SK-N-SH (cell line): ENCODE measurements at regions not wholly inside any gene's neighbourhood (a gene's known extent, or its start where the extent isn't known, plus 50 kb on each side); places are given as distances from the start of the nearest gene placed in this dataset.

Experiments used
- CTCF ChIA-PET: fragments of 300-600, 350-600 bp; formaldehyde crosslinking; extraction: SDS; loops from one replicate; lab custom pipeline; 2021; lab: Yijun Ruan, JAX
- POLR2A ChIA-PET: fragments of 350-600 bp; sonication (Branson Sonifier 250); formaldehyde crosslinking; extraction: SDS; loops from one replicate; lab custom pipeline; 2020; ENCODE audit warnings: antibody characterized with exemption, inconsistent platforms; lab: Yijun Ruan, JAX
- DNase-seq: peaks from one replicate; pipeline ENCODE4 v3.0.0; 2012
- H2AFZ ChIP-seq: fragments of 200-600 bp; sonication (generic); 2 replicates; pipeline ENCODE4 v1.8.1; 2016; ENCODE audit warnings: antibody characterized with exemption, mild to moderate bottlenecking, low read depth
- H3F3A ChIP-seq: fragments of 200-600 bp; sonication (generic); replicated peaks from 2 replicates; pipeline ENCODE3; 2016; ENCODE audit warnings: antibody characterized with exemption, mild to moderate bottlenecking; ENCODE audit not compliant: insufficient read depth
- H3K27ac ChIP-seq, 2 experiments: fragments of 200-500 bp in 1 of 2; fragments of 200-600 bp in 1 of 2; sonication (Bioruptor generic) in 1 of 2; sonication (generic), shearing (Covaris generic) in 1 of 2; 2 replicates each; pipeline versions ENCODE4 v1.5.1 to v1.6.1; 2014 to 2016; ENCODE audit warnings: low read depth in 2 of 2, inconsistent platforms in 1 of 2, low read length in 1 of 2, mild to moderate bottlenecking in 1 of 2, mixed read lengths in 1 of 2
- H3K27me3 ChIP-seq: fragments of 200-600 bp; sonication (generic), shearing (Covaris generic); 2 replicates; pipeline ENCODE4 v1.6.1; 2016; ENCODE audit warnings: mixed run types; ENCODE audit not compliant: insufficient read depth
- H3K36me3 ChIP-seq, 2 experiments: fragments of 200-500 bp in 1 of 2; fragments of 200-600 bp in 1 of 2; sonication (Bioruptor generic) in 1 of 2; sonication (generic) in 1 of 2; replicated peaks in 1 of 2; 2 replicates each; pipeline versions ENCODE3 to v1.5.1; 2014 to 2016; ENCODE audit warnings: low read length in 1 of 2, mild to moderate bottlenecking in 1 of 2; ENCODE audit not compliant: insufficient read depth in 2 of 2, control insufficient read depth in 1 of 2
- H3K4me1 ChIP-seq, 2 experiments: fragments of 200-500 bp in 1 of 2; fragments of 200-600 bp in 1 of 2; sonication (Bioruptor generic) in 1 of 2; sonication (generic), shearing (Covaris generic) in 1 of 2; 2 replicates each; pipeline versions ENCODE4 v1.5.1 to v1.6.1; 2014 to 2016; ENCODE audit warnings: low read depth in 1 of 2, low read length in 1 of 2, mixed run types in 1 of 2; ENCODE audit not compliant: insufficient read depth in 2 of 2, control insufficient read depth in 1 of 2
- H3K4me2 ChIP-seq: fragments of 200-600 bp; sonication (generic), shearing (Covaris generic); 2 replicates; pipeline ENCODE4 v1.6.1; 2017; ENCODE audit warnings: mixed run types
- H3K4me3 ChIP-seq, 2 experiments: fragments of 200-500 bp in 1 of 2; fragments of 200-600 bp in 1 of 2; sonication (Bioruptor generic) in 1 of 2; sonication (generic), shearing (Covaris generic) in 1 of 2; 2 replicates each; pipeline versions ENCODE4 v1.5.1 to v1.8.1; 2014 to 2016; ENCODE audit warnings: low read depth in 2 of 2, inconsistent platforms in 1 of 2, low read length in 1 of 2, mild to moderate bottlenecking in 1 of 2, mixed read lengths in 1 of 2, moderate library complexity in 1 of 2
- H3K79me2 ChIP-seq: fragments of 200-600 bp; sonication (generic); 2 replicates; pipeline ENCODE4 v1.8.1; 2017; ENCODE audit warnings: mild to moderate bottlenecking; ENCODE audit not compliant: insufficient read depth
- H3K9ac ChIP-seq: fragments of 200-600 bp; sonication (generic); 2 replicates; pipeline ENCODE4 v1.6.1; 2017; ENCODE audit warnings: mixed run types
- H3K9me2 ChIP-seq: fragments of 200-600 bp; sonication (generic); 2 replicates; pipeline ENCODE4 v1.6.1; 2017; ENCODE audit warnings: mixed run types
- H3K9me3 ChIP-seq: fragments of 200-600 bp; sonication (generic); 2 replicates; pipeline ENCODE4 v1.6.1; 2017; ENCODE audit warnings: mixed run types, mild to moderate bottlenecking, moderate library complexity
- H4K20me1 ChIP-seq: fragments of 200-600 bp; sonication (generic); 2 replicates; pipeline ENCODE4 v1.6.1; 2017; ENCODE audit warnings: mild to moderate bottlenecking, mixed run types; ENCODE audit not compliant: insufficient read depth
- CHD2 ChIP-seq: fragments of 150-350 bp; IDR thresholded peaks from 2 replicates; pipeline ENCODE4 v1.6.1; 2018; ENCODE audit warnings: low read length; ENCODE audit not compliant: partially characterized antibody
- EP300 ChIP-seq, 2 experiments: IDR thresholded peaks; 2 replicates each; pipeline versions ENCODE4 v1.4.0 to v1.6.1; 2012; ENCODE audit warnings: borderline replicate concordance in 1 of 2, low read depth in 1 of 2, low read length in 1 of 2
- EZH2phosphoT487 ChIP-seq: fragments of 200-600 bp; sonication (generic); IDR thresholded peaks from 2 replicates; pipeline ENCODE4 v1.6.1; 2017; ENCODE audit warnings: low read depth, mixed run types, mild to moderate bottlenecking, antibody characterized with exemption, moderate library complexity, borderline replicate concordance
- FOSL2 ChIP-seq: IDR thresholded peaks from 2 replicates; pipeline ENCODE4 v1.4.0; 2012; ENCODE audit warnings: low read depth, mild to moderate bottlenecking, moderate library complexity, borderline replicate concordance
- FOXJ3 ChIP-seq: sonication (generic); formaldehyde crosslinking; IDR thresholded peaks from 2 replicates; pipeline ENCODE4 v1.5.1; 2020; ENCODE audit warnings: mild to moderate bottlenecking, missing genetic modification reagents
- FOXM1 ChIP-seq: IDR thresholded peaks from 2 replicates; pipeline ENCODE4 v1.4.0; 2012; ENCODE audit warnings: low read depth, mild to moderate bottlenecking
- GABPA ChIP-seq: IDR thresholded peaks from 2 replicates; pipeline ENCODE4 v1.4.0; 2012; ENCODE audit warnings: low read depth, mild to moderate bottlenecking
- GATA2 ChIP-seq: sonication (generic); formaldehyde crosslinking; IDR thresholded peaks from 2 replicates; pipeline ENCODE4 v1.5.0; 2020; ENCODE audit warnings: mild to moderate bottlenecking, missing genetic modification reagents
- IRF3 ChIP-seq: fragments of 150-350 bp; IDR thresholded peaks from 2 replicates; pipeline ENCODE4 v1.6.1; 2016; ENCODE audit warnings: mild to moderate bottlenecking, low read depth, low read length
- NFIC ChIP-seq: IDR thresholded peaks from 2 replicates; pipeline ENCODE4 v1.4.0; 2012; ENCODE audit warnings: borderline replicate concordance
- PBX3 ChIP-seq: IDR thresholded peaks from 2 replicates; pipeline ENCODE4; 2012
- POLR2AphosphoS5 ChIP-seq: IDR thresholded peaks from 2 replicates; pipeline ENCODE4 v1.6.1; 2012; ENCODE audit warnings: low read depth, low read length
- RCOR1 ChIP-seq: fragments of 150-350 bp; IDR thresholded peaks from 2 replicates; pipeline ENCODE4 v1.6.1; 2017; ENCODE audit warnings: antibody characterized with exemption, low read length
- REST ChIP-seq: IDR thresholded peaks from 2 replicates; pipeline ENCODE4 v1.6.1; 2012; ENCODE audit warnings: mild to moderate bottlenecking, low read depth, low read length, moderate library complexity
- SMC3 ChIP-seq: IDR thresholded peaks from 2 replicates; pipeline ENCODE4 v1.6.1; 2012; ENCODE audit warnings: low read depth, low read length, improper control_type of control experiment
- TAF1 ChIP-seq: IDR thresholded peaks from 2 replicates; pipeline ENCODE4 v1.6.1; 2012; ENCODE audit warnings: low read depth, mild to moderate bottlenecking, low read length, moderate library complexity, borderline replicate concordance
- TEAD4 ChIP-seq: IDR thresholded peaks from 2 replicates; pipeline ENCODE4 v1.4.0; 2012; ENCODE audit warnings: mild to moderate bottlenecking, borderline replicate concordance; ENCODE audit not compliant: insufficient read depth
- USF2 ChIP-seq: fragments of 150-350 bp; IDR thresholded peaks from 2 replicates; pipeline ENCODE4 v1.6.1; 2017; ENCODE audit warnings: antibody characterized with exemption, low read length, low read depth, borderline replicate concordance
- ZBTB33 ChIP-seq: IDR thresholded peaks from 2 replicates; pipeline ENCODE4 v1.4.0; 2012; ENCODE audit warnings: low read depth, borderline replicate concordance
- WGBS: methylation state at CpG from one replicate; pipeline ENCODE4 v1.1.6; 2017; ENCODE audit warnings: low lambda C conversion rate; 5-methylcytosine and 5-hydroxymethylcytosine counted together

GRCh38 chr14:22086131-22086530 is 412.5 kb upstream of the OR4E1 start:
- Histone ChIP-seq H4K20me1 (no peaks in the 10 kb centered on the region), H3K4me1 (no peaks in the 10 kb centered on the region), H3K27me3 (no peaks in the 10 kb centered on the region), H3K4me2 (no peak overlapping the region), H3K9me3 (no peaks in the 10 kb centered on the region), H3F3A (no peaks in the 10 kb centered on the region), H3K36me3 (no peaks in the 10 kb centered on the region), H3K27ac (no peak overlapping the region), H3K9ac (no peak overlapping the region), H3K79me2 (no peaks in the 10 kb centered on the region), H2AFZ (no peak overlapping the region), H3K4me3 (no peak overlapping the region), H3K9me2 (no peaks in the 10 kb centered on the region)
- no peak for TF ChIP-seq EP300 (IDR thresholded peaks at IDR 0.05; ENCODE audit: borderline replicate concordance in 1 of 2, low read depth in 1 of 2, low read length in 1 of 2)
- no peak for TF ChIP-seq RCOR1
- no peak for TF ChIP-seq NFIC
- TF ChIP-seq GABPA = no peak
- no peak for TF ChIP-seq REST
- no peak for TF ChIP-seq GATA2 (CRISPR knock-in tag)
- TF ChIP-seq POLR2AphosphoS5 = no peak
- TF ChIP-seq TEAD4 = no peak
- no peak for TF ChIP-seq ZBTB33
- no peak for TF ChIP-seq EZH2phosphoT487
- TF ChIP-seq IRF3 = no peak
- TF ChIP-seq FOXM1 = no peak
- TF ChIP-seq FOSL2 = no peak
- no peak for TF ChIP-seq CHD2
- TF ChIP-seq SMC3 = no peak
- no peak for TF ChIP-seq TAF1
- TF ChIP-seq PBX3 = no peak
- TF ChIP-seq FOXJ3 (CRISPR knock-in tag) = no peak
- no peak for TF ChIP-seq USF2
- POLR2A ChIA-PET = no interaction called here
- no peak for DNase-seq
- WGBS = 12% methylated on average over 1 of the region's 1 CpG
- CTCF ChIA-PET = interaction anchor here (1.2 to 2.0 kb wide), 2 partner anchors 9 to 26 kb away, joined by 5 read pairs; no protein-coding TSS in a partner anchor
